DMS79 treated with DMSO at 0.1 percent for 48 hours (cell line): ENCODE measurements at regions not wholly inside any gene's neighbourhood (a gene's known extent, or its start where the extent isn't known, plus 50 kb on each side); places are given as distances from the start of the nearest gene placed in this dataset.

Experiments used
- DNase-seq: peaks from one replicate; lab custom pipeline; 2025; lab: John Stamatoyannopoulos, UW

DNA sequence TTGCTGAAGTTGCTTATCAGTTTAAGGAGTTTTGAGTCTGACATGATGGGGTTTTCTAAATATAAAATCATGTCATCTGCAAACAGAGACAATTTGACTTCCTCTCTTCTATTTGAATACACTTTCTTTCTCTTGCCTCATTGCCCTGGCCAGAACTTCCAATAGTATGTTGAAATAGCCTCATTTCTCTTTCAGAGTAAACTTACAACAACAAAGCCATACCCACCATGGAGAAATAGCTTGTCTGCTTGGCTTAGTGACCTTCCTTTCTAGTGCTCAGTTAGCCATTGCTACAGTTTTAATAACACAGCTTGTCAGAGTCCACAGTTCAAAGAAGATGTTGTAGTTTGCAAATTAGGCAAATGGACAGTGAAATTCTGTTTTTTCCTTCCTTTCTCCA, 228.0 kb downstream of the ETAA1 start:
- no peak for DNase-seq

DNA sequence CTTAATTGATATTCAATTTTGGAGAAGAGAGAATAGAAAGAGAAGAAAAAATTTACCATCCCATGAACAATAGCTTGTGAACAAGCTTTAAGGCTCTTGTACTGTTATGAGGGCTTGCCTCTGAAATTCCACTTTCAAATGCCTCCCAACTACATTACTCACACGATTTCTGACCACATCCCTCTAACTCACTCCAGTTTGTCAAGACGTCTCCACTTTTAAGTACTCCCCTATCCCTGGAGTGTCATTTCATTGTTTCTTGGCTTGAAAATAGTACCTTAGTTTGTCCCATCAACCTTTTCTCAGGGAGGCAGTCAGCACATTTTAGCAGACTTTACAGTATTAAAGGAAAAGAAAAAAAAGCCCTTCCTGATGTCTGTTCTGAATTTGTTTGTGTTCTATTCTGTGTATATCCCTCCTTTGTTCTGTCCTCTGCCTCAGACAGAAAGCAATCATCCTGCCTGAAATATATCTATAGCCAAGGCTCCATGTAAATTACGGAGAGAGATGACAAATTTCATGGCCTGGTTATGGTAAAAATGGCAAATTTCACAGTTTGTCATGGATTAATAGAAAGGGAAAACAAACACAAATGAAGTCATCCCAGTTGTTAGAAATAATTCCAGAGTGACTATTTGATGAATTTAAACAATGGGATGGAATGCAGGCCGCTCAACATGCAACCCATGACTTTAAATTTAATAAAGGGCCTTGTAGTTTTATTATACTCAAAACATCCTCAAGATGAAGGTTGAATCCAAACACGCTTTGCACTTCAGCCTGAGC, 228.8 kb downstream of the ETAA1 start:
- no peak for DNase-seq

- DNase-seq: no peak
Measured at GRCh38 chr2:67626656-67627055, 229.5 kb downstream of the ETAA1 start.

DNA sequence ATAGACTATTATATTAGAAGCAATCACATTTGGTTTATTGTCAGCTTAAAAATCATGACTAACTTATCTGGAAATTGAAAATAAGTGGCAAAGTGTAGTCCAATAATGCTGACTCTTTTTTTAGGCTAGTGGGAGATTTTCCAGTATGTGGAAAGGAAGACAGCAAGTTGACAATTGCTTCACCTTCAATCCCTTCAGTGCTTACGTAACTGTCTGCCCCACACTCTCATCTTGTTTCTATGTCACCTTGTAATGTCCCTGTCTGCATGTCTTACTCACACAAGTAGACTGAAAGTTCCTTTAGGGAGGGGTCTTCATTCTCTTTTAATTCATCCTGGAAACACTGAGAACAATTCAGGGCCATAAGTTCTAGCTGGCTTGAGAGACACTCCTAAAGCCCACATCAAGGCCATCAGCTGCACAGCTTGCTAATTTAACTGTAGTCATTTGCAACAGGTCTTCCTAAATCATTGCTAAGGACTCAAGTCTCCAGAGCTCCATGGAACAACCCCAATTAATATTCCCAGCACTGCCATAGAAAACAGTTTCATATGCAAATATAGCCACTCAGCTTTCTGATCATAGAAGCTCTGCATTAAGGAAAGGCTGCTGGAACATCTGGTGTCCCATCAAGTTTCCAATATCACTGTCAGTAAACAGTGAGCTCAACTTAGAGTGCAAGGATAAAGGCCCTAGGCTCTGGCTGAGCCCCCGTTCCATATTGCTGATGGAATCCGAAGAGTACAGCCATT, 230.5 kb downstream of the ETAA1 start:
- no peak for DNase-seq

DNA sequence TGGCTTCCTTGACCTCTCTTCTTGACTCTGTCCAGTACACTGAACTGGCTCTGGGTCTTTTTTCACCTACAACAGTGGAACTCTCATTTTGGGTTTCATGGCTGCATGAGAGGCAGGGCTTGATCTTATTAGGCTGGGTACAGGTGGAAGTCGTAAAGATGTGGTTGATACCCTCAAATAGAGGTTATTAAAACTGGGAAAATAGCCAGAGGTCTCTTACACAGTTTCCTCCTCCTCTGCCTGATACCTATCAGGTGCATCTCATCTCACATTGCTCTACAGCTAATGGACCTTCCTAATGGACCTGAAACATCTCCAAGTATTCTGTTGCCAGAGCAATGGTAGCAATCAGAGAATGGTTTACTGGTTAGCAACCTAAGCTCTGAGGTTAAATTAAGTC, 231.8 kb downstream of the ETAA1 start:
- peak; percentile 78 for DNase-seq

DNA sequence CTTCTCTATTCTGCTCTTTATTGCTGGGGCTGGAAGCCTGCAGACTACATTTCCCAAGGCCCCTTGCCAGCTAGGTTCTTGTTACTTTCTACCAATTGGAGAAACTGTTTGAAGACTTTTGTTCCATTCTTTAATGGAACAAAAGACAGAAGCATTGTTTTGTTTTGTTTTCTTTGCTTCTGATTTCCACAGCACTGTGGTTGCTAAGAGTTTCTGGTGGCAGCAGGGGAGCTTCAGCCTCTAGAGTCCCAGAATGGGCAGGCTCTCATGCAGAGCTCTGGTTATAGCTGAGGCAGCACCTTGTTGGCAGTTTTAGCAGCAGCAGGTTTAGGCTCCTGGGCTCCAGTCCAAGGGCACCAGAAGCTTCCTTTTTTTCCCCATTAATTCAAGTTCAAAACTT, 234.3 kb downstream of the ETAA1 start:
- no peak for DNase-seq

- no peak for DNase-seq
Measured at GRCh38 chr2:67633212-67633856, 236.2 kb downstream of the ETAA1 start.

DNA sequence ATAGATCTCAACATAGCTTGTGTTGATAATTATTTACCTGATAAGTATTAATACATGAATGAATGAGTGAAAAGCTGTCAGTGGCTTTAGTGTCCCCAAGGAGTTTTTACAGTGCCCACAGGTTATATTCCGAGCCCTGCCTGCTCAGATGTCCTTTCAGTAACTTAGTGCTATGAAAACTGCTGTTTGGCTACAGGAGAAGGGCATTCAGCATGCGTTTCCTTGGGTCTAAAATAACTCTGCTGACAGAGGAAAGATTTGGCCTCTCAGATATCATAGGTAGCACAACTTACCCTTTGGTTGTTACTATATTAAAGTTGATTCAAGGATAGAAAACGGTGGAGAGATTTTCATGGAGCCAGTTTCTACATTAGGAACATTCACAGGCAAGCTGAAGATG, 241.0 kb downstream of the ETAA1 start:
- DNase-seq: no peak

GRCh38 chr2:67641312-67642045, 244.3 kb downstream of the ETAA1 start:
- no peak for DNase-seq

GRCh38 chr2:67642046-67642382, 244.9 kb downstream of the ETAA1 start:
- no peak for DNase-seq

- DNase-seq: no peak
Measured at GRCh38 chr2:67642961-67643360, 245.8 kb downstream of the ETAA1 start.

DNA sequence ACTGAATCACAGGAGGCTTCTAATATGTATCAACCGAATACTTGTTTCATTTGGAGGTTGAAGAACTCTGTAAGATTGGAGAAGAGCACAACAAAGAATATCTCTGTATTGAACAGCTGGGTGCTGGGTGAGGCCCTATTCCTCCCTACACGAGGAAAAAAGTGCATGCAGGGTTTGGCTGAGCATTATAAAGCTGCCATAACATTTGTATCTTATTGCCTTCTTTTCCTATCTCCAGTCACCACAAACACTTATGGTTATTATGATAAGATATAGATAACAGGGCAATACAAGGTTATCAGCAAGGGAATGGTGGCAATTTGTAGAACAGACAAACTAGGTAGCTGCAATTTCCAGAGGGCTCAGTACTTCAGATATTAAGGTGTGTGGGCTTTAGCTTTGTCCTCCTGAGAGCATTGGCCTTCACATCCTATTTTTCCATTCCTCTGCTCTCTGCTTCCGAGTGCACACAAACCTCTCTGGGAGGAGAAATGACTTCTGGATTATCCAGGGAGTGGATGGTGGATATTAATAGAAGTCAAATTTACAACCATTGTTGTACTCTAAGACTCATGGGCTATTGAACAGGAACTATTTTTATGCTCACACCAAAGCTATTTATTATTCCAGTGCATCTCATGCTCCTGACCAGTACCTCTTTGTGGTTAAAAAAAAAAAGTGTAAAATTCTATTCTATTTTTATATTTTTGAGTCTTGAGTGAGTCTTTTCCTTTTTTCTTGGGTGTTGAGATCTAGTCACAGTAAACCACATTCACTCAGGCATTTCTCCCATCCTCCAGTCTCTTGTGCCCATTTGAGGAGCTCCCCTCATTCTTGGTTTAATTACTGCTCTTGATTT, 248.4 kb downstream of the ETAA1 start:
- no peak for DNase-seq

- no peak for DNase-seq
Measured at GRCh38 chr2:67646714-67647333, 249.7 kb downstream of the ETAA1 start.

GRCh38 chr2:67649331-67650261, 252.5 kb downstream of the ETAA1 start:
- DNase-seq: no peak

GRCh38 chr2:67650291-67651133, 253.4 kb downstream of the ETAA1 start:
- DNase-seq: no peak

GRCh38 chr2:67651565-67651964, 254.4 kb downstream of the ETAA1 start:
- DNase-seq: no peak

- no peak for DNase-seq
Measured at GRCh38 chr2:67652679-67653078, 255.5 kb downstream of the ETAA1 start.

GRCh38 chr2:67656875-67657274, 259.7 kb downstream of the ETAA1 start:
- no peak for DNase-seq

- DNase-seq: no peak
Measured at GRCh38 chr2:67658820-67659219, 261.7 kb downstream of the ETAA1 start.
